Loucy (cell line): ENCODE measurements at regions not wholly inside any gene's neighbourhood (a gene's known extent, or its start where the extent isn't known, plus 50 kb on each side); places are given as distances from the start of the nearest gene placed in this dataset.

Experiments
- H2AFZ ChIP-seq: fragments of 200-600 bp; sonication (generic); 2 replicates; pipeline ENCODE4 v1.6.0; 2016; ENCODE audit warnings: antibody characterized with exemption, mild to moderate bottlenecking, low read length, moderate library complexity
- H3F3A ChIP-seq: fragments of 200-600 bp; 2 replicates; pipeline ENCODE4 v1.6.0; 2016; ENCODE audit warnings: antibody characterized with exemption, low read depth, mild to moderate bottlenecking
- H3K27me3 ChIP-seq: fragments of 200-600 bp; sonication (generic); 2 replicates; pipeline ENCODE4 v1.6.1; 2014; ENCODE audit warnings: low read length, mild to moderate bottlenecking; ENCODE audit not compliant: insufficient read depth, poor library complexity, severe bottlenecking
- H3K36me3 ChIP-seq: fragments of 200-600 bp; sonication (generic); 2 replicates; pipeline ENCODE4 v1.6.1; 2016; ENCODE audit warnings: low read length; ENCODE audit not compliant: insufficient read depth
- H3K4me1 ChIP-seq: fragments of 200-600 bp; sonication (generic); 2 replicates; pipeline ENCODE4 v1.5.1; 2014; ENCODE audit warnings: low read length, mild to moderate bottlenecking; ENCODE audit not compliant: insufficient read depth, poor library complexity, severe bottlenecking
- H3K4me2 ChIP-seq: fragments of 200-600 bp; sonication (generic); 2 replicates; pipeline ENCODE4 v1.6.0; 2014; ENCODE audit warnings: antibody characterized with exemption, low read length, low read depth, mild to moderate bottlenecking; ENCODE audit not compliant: poor library complexity, severe bottlenecking
- H3K4me3 ChIP-seq: fragments of 200-600 bp; sonication (generic); 2 replicates; pipeline ENCODE4 v1.5.1; 2014; ENCODE audit warnings: low read length, mild to moderate bottlenecking, mixed read lengths; ENCODE audit not compliant: poor library complexity, severe bottlenecking
- H3K79me2 ChIP-seq: fragments of 200-600 bp; sonication (generic); 2 replicates; pipeline ENCODE4 v1.6.1; 2014; ENCODE audit warnings: low read length; ENCODE audit not compliant: insufficient read depth
- H3K9ac ChIP-seq: fragments of 200-600 bp; sonication (generic); 2 replicates; pipeline ENCODE4 v1.6.0; 2014; ENCODE audit warnings: mild to moderate bottlenecking, low read depth, low read length, moderate library complexity; ENCODE audit not compliant: poor library complexity, severe bottlenecking
- H3K9me2 ChIP-seq: fragments of 200-600 bp; sonication (generic); replicated peaks from 2 replicates; pipeline ENCODE4 v1.6.1; 2016; ENCODE audit warnings: low read depth, low read length, mixed read lengths
- H3K9me3 ChIP-seq: fragments of 200-600 bp; sonication (generic); 2 replicates; pipeline ENCODE4 v1.6.1; 2014; ENCODE audit warnings: mild to moderate bottlenecking, antibody characterized with exemption, low read length, low read depth; ENCODE audit not compliant: insufficient read depth
- H4K20me1 ChIP-seq: fragments of 200-600 bp; sonication (generic); 2 replicates; pipeline ENCODE4 v1.6.0; 2014; ENCODE audit warnings: antibody characterized with exemption, low read length, mild to moderate bottlenecking; ENCODE audit not compliant: insufficient read depth, poor library complexity, severe bottlenecking
- CTCF ChIP-seq: fragments of 200-600 bp; sonication (generic); conservative IDR thresholded peaks from 2 replicates; pipeline ENCODE4 v1.5.1; 2014; ENCODE audit warnings: mild to moderate bottlenecking, antibody characterized with exemption, low read length
- EZH2phosphoT487 ChIP-seq: fragments of 200-600 bp; IDR thresholded peaks from 2 replicates; pipeline ENCODE4 v1.6.1; 2018; ENCODE audit warnings: antibody characterized with exemption, mild to moderate bottlenecking, moderate library complexity, borderline replicate concordance

GRCh38 chr1:221497046-221497445, 244.8 kb downstream of the DUSP10 start:
- Histone ChIP-seq H3K36me3 (no peaks in the 10 kb centered on the region), H3K4me3 (no peak overlapping the region), H3F3A (no peaks in the 10 kb centered on the region), H3K4me2 (no peak overlapping the region), H3K79me2 (no peaks in the 10 kb centered on the region), H3K9me2 (no peaks in the 10 kb centered on the region), H3K27me3 (no peaks in the 10 kb centered on the region), H4K20me1 (no peaks in the 10 kb centered on the region), H3K9ac (no peak overlapping the region), H3K9me3 (no peaks in the 10 kb centered on the region), H2AFZ (no peak overlapping the region), H3K4me1 (no peaks in the 10 kb centered on the region)
- TF ChIP-seq EZH2phosphoT487 (no peak), CTCF (no peak)

- no peak overlapping the region for H3K4me3 ChIP-seq
- no peaks in the 10 kb centered on the region for H3K4me1 ChIP-seq
- TF ChIP-seq EZH2phosphoT487: no peak
- no peak for TF ChIP-seq CTCF
- no peak overlapping the region for H3K9ac ChIP-seq
- no peaks in the 10 kb centered on the region for H3K9me2 ChIP-seq
- H3K9me3 ChIP-seq: peaks cover 3% of the 10 kb centered on the region; the same call in 1 of the 2 replicates
- H3K79me2 ChIP-seq: no peaks in the 10 kb centered on the region
- no peaks in the 10 kb centered on the region for H4K20me1 ChIP-seq
- no peaks in the 10 kb centered on the region for H3F3A ChIP-seq
- H2AFZ ChIP-seq: no peak overlapping the region
- no peaks in the 10 kb centered on the region for H3K36me3 ChIP-seq
- H3K27me3 ChIP-seq: no peaks in the 10 kb centered on the region
- no peak overlapping the region for H3K4me2 ChIP-seq
Measured at GRCh38 chr1:221503268-221503667, 238.6 kb downstream of the DUSP10 start.

- Histone ChIP-seq H3K4me3 (no peak overlapping the region), H3K4me1 (peaks cover 15% of the 10 kb centered on the region), H3K9me2 (no peaks in the 10 kb centered on the region), H3K27me3 (no peaks in the 10 kb centered on the region), H2AFZ (no peak overlapping the region), H3K4me2 (peak overlapping the region; percentile 0), H3K36me3 (no peaks in the 10 kb centered on the region), H3K9ac (no peak overlapping the region), H3K79me2 (no peaks in the 10 kb centered on the region), H3K9me3 (peaks cover 3% of the 10 kb centered on the region; the same call in 1 of the 2 replicates), H3F3A (no peaks in the 10 kb centered on the region), H4K20me1 (no peaks in the 10 kb centered on the region)
- TF ChIP-seq CTCF: no peak
- no peak for TF ChIP-seq EZH2phosphoT487
Measured at GRCh38 chr1:221509575-221510355, 232.1 kb downstream of the DUSP10 start.
